ENCODE measurements at regions not wholly inside any gene's neighbourhood (a gene's known extent, or its start where the extent isn't known, plus 50 kb on each side); places are given as distances from the start of the nearest gene placed in this dataset.
"Not testable (repeated sequence)": the region's sequence is repeated elsewhere in the genome, so short reads cannot be mapped to it uniquely, and the experiment has no call there.

DNA sequence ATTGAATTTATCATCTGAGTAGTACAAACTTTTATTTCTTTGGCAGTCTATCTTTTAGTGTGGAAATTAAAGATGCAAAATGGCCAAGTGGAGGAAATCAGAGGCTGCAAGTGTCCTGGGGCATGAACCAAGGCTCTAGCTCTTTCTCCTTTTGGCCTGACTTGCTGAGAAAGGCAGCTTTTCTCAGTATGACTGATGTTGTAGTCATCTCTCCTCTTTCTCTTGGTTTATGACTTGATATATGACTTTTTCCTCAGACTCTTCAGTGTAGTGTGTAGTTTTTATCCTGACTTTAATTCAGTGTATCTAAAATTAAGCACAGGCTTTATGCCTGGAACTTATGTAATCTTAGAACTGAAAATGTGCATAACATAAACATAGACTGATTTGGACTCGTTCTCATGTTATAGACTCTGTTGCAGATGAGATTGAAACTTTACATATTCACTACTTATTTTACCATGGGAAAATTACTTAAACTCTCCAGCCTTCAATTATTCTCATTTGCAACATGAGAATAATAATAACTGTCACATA, 65.7 kb downstream of the SLITRK5 start:
- DNase-seq = no peak

DNA sequence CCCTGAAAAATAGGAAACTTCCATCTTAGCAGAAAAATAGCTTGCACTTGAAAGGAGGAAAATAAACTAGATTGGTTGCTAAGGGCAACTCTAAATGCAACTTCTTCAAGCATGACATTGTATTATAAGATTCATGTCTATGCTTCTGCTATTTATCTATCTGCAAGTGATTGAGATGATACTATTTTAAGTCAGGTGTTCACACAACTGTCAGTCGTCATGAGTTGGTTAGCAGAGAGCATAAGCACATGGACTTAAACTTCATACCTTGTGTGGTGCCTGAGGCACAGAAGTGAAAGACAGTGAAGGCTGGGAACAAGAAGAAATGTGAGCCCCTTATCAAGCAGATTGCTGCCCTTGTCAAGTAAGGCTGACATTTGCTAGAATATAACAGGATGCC, 82.9 kb downstream of the SLITRK5 start:
- no peak for DNase-seq

DNA sequence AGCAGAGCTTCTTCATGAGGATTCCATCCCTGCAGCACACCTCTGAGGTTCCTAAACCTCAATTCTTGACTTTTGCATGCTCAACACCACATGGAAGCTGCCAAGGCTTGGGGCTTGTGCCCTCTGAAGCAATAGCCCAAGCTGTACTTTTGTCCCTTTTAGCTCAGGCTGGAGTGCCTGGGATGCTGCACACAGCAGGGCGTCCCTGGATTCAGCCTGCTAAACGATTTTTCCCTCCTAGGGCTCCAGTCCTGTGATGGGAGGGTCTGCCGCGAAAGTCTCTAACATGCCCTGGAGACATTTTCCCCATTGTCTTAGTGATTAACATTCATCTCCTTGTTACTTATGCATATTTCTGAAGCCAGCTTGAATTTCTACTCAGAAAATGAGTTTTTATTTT, 98.3 kb downstream of the SLITRK5 start:
- no peak for DNase-seq

GRCh38 chr13:87777387-87777786, 106.2 kb downstream of the SLITRK5 start:
- no peak for DNase-seq

DNA sequence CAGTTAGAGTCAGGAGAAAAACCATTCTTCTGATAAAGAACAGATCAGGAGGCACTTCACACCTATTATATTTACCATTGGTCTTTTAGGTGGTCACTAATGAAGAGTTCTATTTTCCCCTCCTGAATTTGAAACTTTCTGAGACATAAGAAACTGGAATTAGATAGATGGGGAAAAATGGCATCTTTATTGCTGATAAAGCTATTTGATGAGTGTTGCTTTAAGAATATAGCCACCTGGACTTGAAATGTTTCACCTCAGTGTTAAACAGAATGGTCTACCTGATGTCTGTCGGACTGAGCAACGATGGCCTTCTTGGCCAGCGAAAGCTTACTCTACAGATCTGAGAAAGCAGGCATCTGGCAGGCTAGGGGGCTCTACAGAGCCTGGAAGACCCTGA, 107.0 kb downstream of the SLITRK5 start:
- no peak for DNase-seq

GRCh38 chr13:87779426-87779825, 108.3 kb downstream of the SLITRK5 start:
- DNase-seq = no peak

GRCh38 chr13:87783366-87783765, 112.2 kb downstream of the SLITRK5 start:
- no peak for DNase-seq

GRCh38 chr13:87788363-87788762, 117.2 kb downstream of the SLITRK5 start:
- DNase-seq = no peak

DNA sequence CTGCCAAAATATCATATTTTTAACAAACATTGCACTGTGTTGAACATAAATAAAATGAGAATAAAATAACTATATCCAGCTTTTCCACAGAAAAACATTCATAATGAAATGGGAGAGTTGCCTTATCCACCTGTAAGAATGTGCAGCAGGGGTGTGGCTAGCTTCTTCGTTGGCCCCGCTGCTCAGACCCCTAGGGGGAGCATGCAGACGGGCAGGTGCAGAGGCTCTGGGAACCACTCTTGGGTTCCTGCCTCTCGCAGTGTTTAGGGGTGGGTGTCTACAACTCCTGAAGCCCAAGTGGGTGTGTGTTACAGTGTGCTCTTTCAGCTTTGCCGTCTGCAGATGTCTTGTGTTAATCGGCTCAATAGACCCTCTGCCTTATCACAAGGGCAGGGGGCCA, 121.7 kb downstream of the SLITRK5 start:
- DNase-seq = no peak

DNA sequence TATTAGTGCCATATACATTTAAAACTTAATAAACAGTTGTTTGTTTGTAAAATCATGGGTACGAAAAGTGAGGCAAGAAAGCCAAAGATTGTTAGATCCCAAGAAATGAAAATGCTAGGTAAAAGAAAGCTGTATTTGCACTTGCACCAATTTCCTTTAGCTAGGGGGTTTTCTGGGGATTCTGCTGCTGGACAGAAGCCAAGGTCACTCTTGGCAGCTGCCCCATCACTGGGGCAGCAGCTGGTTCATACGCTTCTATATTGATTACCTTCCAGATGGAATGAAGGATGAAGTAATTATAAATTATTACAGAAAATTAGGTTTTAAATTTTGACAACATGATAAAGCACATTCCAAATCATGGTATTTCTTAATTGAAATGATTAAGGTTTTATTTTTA, 127.4 kb downstream of the SLITRK5 start:
- no peak for DNase-seq

GRCh38 chr13:87810391-87810801, 139.2 kb downstream of the SLITRK5 start:
- DNase-seq = no peak

DNA sequence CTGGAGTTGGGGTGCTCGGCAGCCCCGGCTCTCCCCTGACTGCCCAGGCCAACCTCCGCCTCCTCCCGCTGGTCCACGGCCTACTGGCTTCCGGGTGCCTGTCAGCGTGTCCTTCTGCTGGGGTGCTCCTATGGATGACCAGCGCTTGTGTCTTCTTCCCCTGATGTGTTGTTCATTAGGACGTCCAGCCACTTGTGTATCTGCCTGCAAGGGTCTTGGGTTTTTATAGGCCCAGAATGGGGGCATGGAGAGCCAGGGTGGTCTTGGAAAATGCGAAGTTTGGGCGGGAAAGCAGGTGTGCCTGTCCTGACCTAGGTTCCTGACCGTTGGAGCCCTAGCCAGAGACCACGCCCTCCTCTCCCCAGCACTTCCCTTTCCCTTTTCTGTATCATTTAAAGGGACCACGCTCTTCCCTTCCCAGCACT, 139.8 kb downstream of the SLITRK5 start:
- no peak for DNase-seq

GRCh38 chr13:87814403-87814802, 143.2 kb downstream of the SLITRK5 start:
- DNase-seq = no peak

GRCh38 chr13:87820241-87820640, 149.1 kb downstream of the SLITRK5 start:
- DNase-seq = no peak

GRCh38 chr13:87821512-87821911, 150.3 kb downstream of the SLITRK5 start:
- no peak for DNase-seq

DNA sequence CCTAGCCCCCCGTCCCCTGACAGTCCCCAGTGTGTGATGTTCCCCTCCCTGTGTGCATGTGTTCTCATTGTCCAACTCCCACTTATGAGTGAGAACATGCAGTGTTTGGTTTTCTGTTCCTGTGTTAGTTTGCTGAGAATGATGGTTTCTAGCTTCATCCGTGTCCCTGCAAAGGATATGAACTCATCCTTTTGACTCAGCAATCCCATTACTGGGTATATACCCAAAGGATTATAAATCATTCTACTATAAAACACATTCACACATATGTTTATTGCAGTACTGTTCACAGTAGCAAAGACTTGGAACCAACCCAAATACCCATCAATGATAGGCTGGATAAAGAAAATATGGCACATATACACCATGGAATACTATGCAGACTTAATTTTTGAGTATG, 155.1 kb downstream of the SLITRK5 start:
- DNase-seq = not testable (repeated sequence)

- no peak for DNase-seq
Observed at GRCh38 chr13:87827479-87827878, 156.3 kb downstream of the SLITRK5 start.

DNA sequence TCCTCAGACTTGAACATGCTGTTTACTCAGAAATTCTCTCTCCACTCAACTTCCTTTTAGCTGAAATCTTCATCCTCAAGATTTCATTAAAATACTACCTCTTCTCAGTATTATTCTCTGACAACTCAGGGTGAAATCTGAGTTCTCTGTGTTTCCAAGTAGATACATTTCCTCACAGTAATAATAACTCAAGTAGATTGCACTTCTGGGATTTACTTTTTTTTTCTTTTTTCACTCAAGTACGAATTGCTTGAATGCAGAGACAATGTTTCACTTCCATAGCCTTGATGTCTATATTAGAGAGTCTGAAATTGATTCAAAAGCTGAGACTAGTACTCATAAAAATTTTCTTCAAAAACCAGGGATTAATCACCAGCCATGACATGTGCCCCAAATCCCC, 166.4 kb downstream of the SLITRK5 start:
- no peak for DNase-seq

- DNase-seq = no peak
Observed at GRCh38 chr13:87837946-87838345, 166.8 kb downstream of the SLITRK5 start.

DNA sequence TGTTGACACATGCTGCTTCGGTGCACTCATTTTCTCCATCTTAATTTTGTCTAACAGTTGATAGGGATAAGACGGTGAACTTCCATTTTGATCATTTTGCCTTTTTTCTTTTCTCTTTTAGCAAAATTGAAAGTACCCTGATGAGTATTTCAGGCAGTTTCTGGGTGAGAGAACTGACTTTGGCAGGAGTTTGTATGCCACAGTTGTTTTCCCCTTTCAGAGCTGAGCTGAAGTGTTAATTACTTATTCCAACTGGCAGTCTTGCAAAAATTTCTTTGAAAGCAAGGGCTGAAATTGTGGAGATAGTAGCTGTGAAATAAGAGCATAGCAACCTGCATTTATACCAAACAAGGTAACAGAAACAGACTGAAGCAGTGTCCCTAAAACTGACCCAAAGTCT, 180.2 kb downstream of the SLITRK5 start:
- DNase-seq = no peak

DNA sequence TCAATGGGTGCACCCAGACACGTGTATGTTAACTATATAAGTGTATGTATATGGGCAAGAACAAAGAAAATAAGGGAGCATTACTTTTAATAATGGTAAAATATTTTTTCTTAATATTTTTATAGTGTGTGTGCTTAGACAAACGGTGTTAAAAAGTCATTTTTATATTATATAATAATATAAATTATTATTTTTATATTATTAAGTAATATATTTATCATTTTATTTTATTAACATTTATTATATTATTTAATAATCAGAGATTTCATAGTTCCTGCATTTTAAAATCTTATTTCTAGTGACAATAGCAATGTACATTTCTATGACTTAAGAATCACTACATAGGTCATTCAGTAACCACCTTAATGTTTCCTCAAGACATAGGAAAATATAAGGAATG, 184.4 kb downstream of the SLITRK5 start:
- DNase-seq = no peak

DNA sequence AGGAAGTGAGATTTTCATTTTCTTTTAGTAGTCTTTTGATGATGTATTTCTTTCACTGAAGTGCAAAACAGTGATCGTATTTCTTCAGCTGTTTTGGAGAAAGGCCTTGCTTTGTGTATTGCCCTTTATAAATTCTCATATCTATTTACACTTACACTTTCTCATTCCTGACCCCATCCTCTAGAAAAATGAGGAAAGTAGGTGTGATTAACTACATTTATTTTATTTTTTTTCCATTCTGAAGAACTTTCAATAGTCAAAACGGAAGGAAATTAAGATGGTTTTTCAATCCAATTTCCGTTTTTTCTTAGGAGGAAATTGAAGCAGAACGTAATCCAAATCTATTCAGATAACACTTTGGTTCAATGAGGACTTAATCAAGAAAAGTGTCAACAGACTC, 188.1 kb downstream of the SLITRK5 start:
- DNase-seq = no peak

- no peak for DNase-seq
Observed at GRCh38 chr13:87867426-87867825, 196.3 kb downstream of the SLITRK5 start.

DNA sequence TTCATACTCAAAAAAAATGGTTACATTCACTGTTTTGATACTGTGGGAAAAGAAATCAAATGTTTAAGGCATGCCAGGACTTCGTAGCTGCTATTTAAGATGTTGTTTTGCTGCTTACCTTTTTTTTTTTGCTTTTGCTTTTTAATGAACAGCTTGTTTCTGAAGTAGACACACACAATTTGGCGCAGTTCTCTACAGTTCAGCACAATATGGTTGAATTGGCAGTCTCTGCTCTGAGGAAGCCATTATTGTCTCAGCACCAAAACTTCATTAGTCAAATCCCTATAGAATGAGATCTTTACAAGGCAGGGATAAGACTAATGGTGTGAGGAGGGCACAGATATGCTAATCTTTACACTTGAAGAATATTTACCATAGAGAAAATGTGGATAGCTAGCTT, 197.6 kb downstream of the SLITRK5 start:
- DNase-seq = no peak

GRCh38 chr13:87872813-87873212, 201.6 kb downstream of the SLITRK5 start:
- no peak for DNase-seq

- no peak for DNase-seq
Observed at GRCh38 chr13:87877477-87877876, 206.3 kb downstream of the SLITRK5 start.

Measured in right forelimb (tissue), 1 donor.